Kidney (tissue), 13 donors: ENCODE measurements at regions not wholly inside any gene's neighbourhood (a gene's known extent, or its start where the extent isn't known, plus 50 kb on each side); places are given as distances from the start of the nearest gene placed in this dataset.

Experiments used
- DNase-seq, 5 donors: peaks; one replicate each; pipeline ENCODE4 v3.0.0-alpha.2; 2013 to 2020
- FAIRE-seq: peaks from 2 replicates; lab custom pipeline; 2012; peaks lifted over from hg19 to GRCh38; lab: Jason Lieb, UNC
- H3K27ac ChIP-seq, 2 donors: one replicate each; pipeline ENCODE4 v1.7.0; 2013; ENCODE audit warnings: low read depth in 2 of 2, low read length in 2 of 2, inconsistent platforms in 1 of 2
- H3K27me3 ChIP-seq: one replicate; pipeline ENCODE4 v1.7.1; 2013; ENCODE audit warnings: low read length, inconsistent platforms; ENCODE audit not compliant: control insufficient read depth, insufficient read depth
- H3K36me3 ChIP-seq, 3 donors: one replicate each; pipeline versions ENCODE4 v1.7.0 to v1.7.1; 2013; ENCODE audit warnings: low read length in 3 of 3, control low read depth in 1 of 3, inconsistent platforms in 1 of 3; ENCODE audit not compliant: insufficient read depth in 3 of 3, control insufficient read depth in 2 of 3
- H3K4me1 ChIP-seq, 3 donors: one replicate each; pipeline versions ENCODE4 v1.7.0 to v1.7.1; 2013; ENCODE audit warnings: low read length in 3 of 3, inconsistent platforms in 1 of 3, low read depth in 1 of 3; ENCODE audit not compliant: control insufficient read depth in 2 of 3, insufficient read depth in 2 of 3
- H3K4me3 ChIP-seq, 3 donors: one replicate each; pipeline versions ENCODE4 v1.7.0 to v1.8.1; 2013; ENCODE audit warnings: low read length in 3 of 3, control low read depth in 1 of 3, inconsistent platforms in 1 of 3
- H3K9ac ChIP-seq, 3 donors: one replicate each; pipeline versions ENCODE4 v1.7.0 to v1.7.1; 2013; ENCODE audit warnings: low read length in 3 of 3, control low read depth in 1 of 3, inconsistent platforms in 1 of 3
- H3K9me3 ChIP-seq, 3 donors: one replicate each; pipeline versions ENCODE4 v1.7.0 to v1.7.1; 2013; ENCODE audit warnings: low read length in 3 of 3, control low read depth in 1 of 3, inconsistent platforms in 1 of 3; ENCODE audit not compliant: control insufficient read depth in 2 of 3, insufficient read depth in 1 of 3
- CTCF ChIP-seq: IDR thresholded peaks from 3 replicates; pipeline ENCODE4 v1.5.1; 2012; ENCODE audit warnings: mild to moderate bottlenecking, moderate library complexity, borderline replicate concordance; ENCODE audit not compliant: insufficient read depth; ENCODE audit errors: extremely low read depth
- intact Hi-C: fragments of 100-400 bp; cut with DNase I; formaldehyde crosslinking; loops from one replicate; pipeline ENCODE4 v1.11.1; 2022
- donor health status: control.
- donor health status: control.
- donor health status: control.
- donor health status: control.
- donor health status: control.
- donor health status: DM: yes; HTN: yes; CAD: no.
- donor health status: Normal renal cell carcinoma (clear cell type).

DNA sequence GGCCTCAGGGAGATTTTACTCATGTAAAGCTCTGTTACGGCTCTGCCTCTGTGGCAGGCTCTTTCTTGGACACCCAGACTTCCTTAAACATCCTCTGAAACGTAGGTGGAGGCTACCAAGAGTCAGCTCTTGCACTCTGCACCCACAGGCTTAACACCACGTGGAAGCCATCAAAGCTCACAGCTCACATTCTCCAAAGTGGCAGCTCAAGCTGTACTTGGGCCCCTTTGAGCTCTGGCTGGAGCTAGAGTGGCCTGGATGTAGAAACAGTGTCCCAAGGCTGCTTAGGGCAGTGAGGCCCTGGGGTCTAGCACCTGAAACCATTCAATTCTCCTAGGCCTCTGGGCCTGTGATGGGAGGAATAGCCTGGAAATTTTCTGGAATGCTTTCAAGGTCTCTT, 155.3 kb upstream of the CDKN3 start:
- H3K4me1 ChIP-seq, result no peaks in the 10 kb centered on the region
- no peak for TF ChIP-seq CTCF
- intact Hi-C loops, result no loop called here
- no peaks in the 10 kb centered on the region for H3K27me3 ChIP-seq
- no peak overlapping the region for H3K9ac ChIP-seq
- DNase-seq, result no peak
- no peak overlapping the region for H3K27ac ChIP-seq
- H3K36me3 ChIP-seq, result no peaks in the 10 kb centered on the region
- FAIRE-seq, result no peak
- H3K9me3 ChIP-seq, result no peaks in the 10 kb centered on the region
- H3K4me3 ChIP-seq, result no peak overlapping the region

- no peaks in the 10 kb centered on the region for H3K36me3 ChIP-seq
- no peaks in the 10 kb centered on the region for H3K27me3 ChIP-seq
- H3K27ac ChIP-seq, result no peak overlapping the region
- no peak overlapping the region for H3K4me3 ChIP-seq
- no peak overlapping the region for H3K9ac ChIP-seq
- intact Hi-C loops, result no loop called here
- no peaks in the 10 kb centered on the region for H3K4me1 ChIP-seq
- DNase-seq (no peak), FAIRE-seq (no peak)
- TF ChIP-seq CTCF, result no peak
- no peaks in the 10 kb centered on the region for H3K9me3 ChIP-seq
Observed at GRCh38 chr14:54251356-54251755, 145.5 kb upstream of the CDKN3 start.

- intact Hi-C loops, result no loop called here
- H3K9me3 ChIP-seq, result no peaks in the 10 kb centered on the region
- H3K9ac ChIP-seq, result no peak overlapping the region
- H3K36me3 ChIP-seq, result no peaks in the 10 kb centered on the region
- H3K4me3 ChIP-seq, result no peak overlapping the region
- TF ChIP-seq CTCF, result no peak
- H3K27ac ChIP-seq, result no peak overlapping the region
- no peak for FAIRE-seq
- no peaks in the 10 kb centered on the region for H3K27me3 ChIP-seq
- no peaks in the 10 kb centered on the region for H3K4me1 ChIP-seq
- DNase-seq, result no peak
Observed at GRCh38 chr14:54252072-54252730, 144.6 kb upstream of the CDKN3 start.
